ENCODE measurements at regions not wholly inside any gene's neighbourhood (a gene's known extent, or its start where the extent isn't known, plus 50 kb on each side); places are given as distances from the start of the nearest gene placed in this dataset.

DNA sequence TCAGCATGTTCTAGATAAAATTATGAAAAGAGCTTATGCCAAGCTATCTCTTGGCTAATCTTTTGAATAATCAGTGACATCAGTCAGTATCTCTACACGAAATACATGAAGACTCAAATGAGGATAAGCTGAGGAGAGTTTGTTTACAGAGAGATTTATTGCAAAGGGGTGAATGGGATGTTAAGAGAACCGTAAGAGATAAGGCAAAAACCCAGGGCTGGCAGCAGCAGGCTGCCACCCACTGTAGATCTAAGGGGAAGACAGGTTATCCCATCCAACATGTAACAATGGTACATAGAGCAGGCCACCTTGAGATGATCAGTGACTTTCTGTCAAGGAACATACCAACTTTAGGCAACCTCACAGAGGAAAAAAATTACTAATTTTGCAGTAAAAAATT is 432.1 kb upstream of the NR3C2 start:
- H3K9me3 Mint-ChIP-seq (ENCODE audit: unreplicated experiment) = no peaks in the 10 kb centered on the region
- ChIA-PET CTCF (interaction anchor here (0.6 to 0.7 kb wide), 2 partner anchors 13 to 890 kb away, joined by 5 to 6 read pairs; no protein-coding TSS in a partner anchor), POLR2A (no interaction called here)
- BruUV-seq (replicated peaks) = no TSS peak
- peaks cover 17% of the 10 kb centered on the region for H3K4me1 Mint-ChIP-seq (ENCODE audit: low read depth, unreplicated experiment)
- H3K4me1 ChIP-seq = no peaks in the 10 kb centered on the region
- H3K9me3 ChIP-seq = no peaks in the 10 kb centered on the region
- H3K27me3 ChIP-seq (replicated peaks; ENCODE audit: control insufficient read depth, insufficient read depth, low read length) = no peaks in the 10 kb centered on the region
- intact Hi-C loops (cut with micrococcal nuclease; ENCODE audit: unreplicated experiment) = no loop called here
- H3K27ac Mint-ChIP-seq (ENCODE audit: unreplicated experiment) = no peak overlapping the region
- no peak overlapping the region for H3K4me3 Mint-ChIP-seq (ENCODE audit: unreplicated experiment)
- TF ChIP-seq CTCF (IDR thresholded peaks at IDR 0.05; ENCODE audit: insufficient read depth in 1 of 2, low read depth in 1 of 2, low read length in 1 of 2, severe bottlenecking in 1 of 2, unreplicated experiment in 1 of 2) = no peak
- H3K36me3 Mint-ChIP-seq (ENCODE audit: insufficient read depth, unreplicated experiment) = no peaks in the 10 kb centered on the region
- peaks cover 15% of the 10 kb centered on the region for H3K27me3 Mint-ChIP-seq (ENCODE audit: insufficient read depth, unreplicated experiment)
- peak in 1 of 2 experiments; percentile 5 for DNase-seq
- H3K36me3 ChIP-seq (ENCODE audit: control insufficient read depth, insufficient read depth, low read length) = no peaks in the 10 kb centered on the region
- H3K4me3 ChIP-seq (ENCODE audit: low read depth, low read length) = no peak overlapping the region

DNA sequence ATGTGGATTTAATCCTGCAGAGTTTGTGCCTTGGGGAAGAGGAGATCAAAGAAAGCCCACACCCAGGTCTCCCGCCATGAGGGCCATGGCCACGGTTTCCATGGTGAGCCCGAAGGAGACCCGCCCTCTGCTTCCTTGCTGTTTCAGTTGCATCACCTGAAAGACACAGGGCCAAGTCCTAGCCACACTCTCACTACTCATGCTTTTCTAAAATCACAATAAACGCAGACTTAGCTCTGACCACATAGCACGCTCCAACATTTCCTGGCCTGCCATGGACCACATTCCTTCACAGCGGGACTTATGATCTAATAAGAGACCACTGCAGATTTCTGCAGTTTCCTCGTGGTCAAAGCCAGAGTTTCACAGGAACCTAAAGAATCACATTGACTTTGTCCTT is 426.0 kb upstream of the NR3C2 start:
- BruUV-seq (replicated peaks) = no TSS peak
- CTCF ChIA-PET = no interaction called here
- Histone ChIP-seq H3K27me3 (replicated peaks; ENCODE audit: control insufficient read depth, insufficient read depth, low read length) (no peaks in the 10 kb centered on the region), H3K4me1 (no peaks in the 10 kb centered on the region), H3K9me3 (no peaks in the 10 kb centered on the region), H3K36me3 (ENCODE audit: control insufficient read depth, insufficient read depth, low read length) (no peaks in the 10 kb centered on the region), H3K4me3 (ENCODE audit: low read depth, low read length) (no peak overlapping the region)
- Mint-ChIP-seq H3K4me1 (ENCODE audit: low read depth, unreplicated experiment) (peaks cover 3% of the 10 kb centered on the region), H3K27me3 (ENCODE audit: insufficient read depth, unreplicated experiment) (peaks cover 14% of the 10 kb centered on the region), H3K27ac (ENCODE audit: unreplicated experiment) (no peak overlapping the region), H3K4me3 (ENCODE audit: unreplicated experiment) (no peak overlapping the region), H3K9me3 (ENCODE audit: unreplicated experiment) (no peaks in the 10 kb centered on the region), H3K36me3 (ENCODE audit: insufficient read depth, unreplicated experiment) (no peaks in the 10 kb centered on the region)
- no peak for DNase-seq
- POLR2A ChIA-PET = no interaction called here
- intact Hi-C loops (cut with micrococcal nuclease; ENCODE audit: unreplicated experiment) = no loop called here
- TF ChIP-seq CTCF (IDR thresholded peaks at IDR 0.05; ENCODE audit: insufficient read depth in 1 of 2, low read depth in 1 of 2, low read length in 1 of 2, severe bottlenecking in 1 of 2, unreplicated experiment in 1 of 2) = no peak

DNA sequence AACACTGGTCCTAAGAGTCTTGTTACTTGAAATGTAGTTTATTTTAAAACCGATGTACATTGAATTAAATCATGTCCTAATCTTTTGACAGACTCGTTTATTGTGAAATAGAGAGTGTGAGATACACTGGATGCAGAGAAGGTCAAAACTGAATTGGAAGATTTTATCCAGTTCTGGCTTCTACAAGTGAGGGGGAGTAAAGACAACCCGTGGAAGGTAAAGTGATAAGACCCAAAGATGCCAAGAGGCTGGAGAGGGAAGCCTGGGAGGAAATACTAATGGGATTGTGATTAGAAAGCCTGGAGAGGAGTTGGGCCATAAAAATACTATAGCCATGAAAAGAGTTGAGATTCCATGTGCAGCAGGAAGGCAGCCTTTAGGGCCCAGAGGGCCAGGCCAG is 424.5 kb upstream of the NR3C2 start:
- H3K27ac Mint-ChIP-seq (ENCODE audit: unreplicated experiment) = no peak overlapping the region
- ChIA-PET POLR2A (no interaction called here), CTCF (no interaction called here)
- no peaks in the 10 kb centered on the region for H3K4me1 Mint-ChIP-seq (ENCODE audit: low read depth, unreplicated experiment)
- Histone ChIP-seq H3K4me3 (ENCODE audit: low read depth, low read length) (no peak overlapping the region), H3K4me1 (no peaks in the 10 kb centered on the region), H3K36me3 (ENCODE audit: control insufficient read depth, insufficient read depth, low read length) (no peaks in the 10 kb centered on the region), H3K9me3 (no peaks in the 10 kb centered on the region), H3K27me3 (replicated peaks; ENCODE audit: control insufficient read depth, insufficient read depth, low read length) (no peaks in the 10 kb centered on the region)
- intact Hi-C loops (cut with micrococcal nuclease; ENCODE audit: unreplicated experiment) = no loop called here
- no peaks in the 10 kb centered on the region for H3K9me3 Mint-ChIP-seq (ENCODE audit: unreplicated experiment)
- DNase-seq = no peak
- no TSS peak for BruUV-seq (replicated peaks)
- no peak for TF ChIP-seq CTCF (IDR thresholded peaks at IDR 0.05; ENCODE audit: insufficient read depth in 1 of 2, low read depth in 1 of 2, low read length in 1 of 2, severe bottlenecking in 1 of 2, unreplicated experiment in 1 of 2)
- no peaks in the 10 kb centered on the region for H3K36me3 Mint-ChIP-seq (ENCODE audit: insufficient read depth, unreplicated experiment)
- H3K27me3 Mint-ChIP-seq (ENCODE audit: insufficient read depth, unreplicated experiment) = peaks cover 11% of the 10 kb centered on the region
- H3K4me3 Mint-ChIP-seq (ENCODE audit: unreplicated experiment) = no peak overlapping the region
